IMR-90 (cell line): ENCODE measurements at regions not wholly inside any gene's neighbourhood (a gene's known extent, or its start where the extent isn't known, plus 50 kb on each side); places are given as distances from the start of the nearest gene placed in this dataset.

Experiments
- ATAC-seq: fragments of 200-7000 bp; cut with Tn5 transposase; 2 replicates; pipeline ENCODE4 v1.9.1; 2020; ENCODE audit warnings: low read depth, mild to moderate bottlenecking, moderate library complexity
- BruUV-seq: library from RNA; stranded (reverse); fragments of 400-500 nt; replicated peaks from 2 replicates; lab custom pipeline; 2021; lab: Mats Ljungman, UMichigan
- CTCF ChIA-PET: fragments of 300-600 bp; formaldehyde crosslinking; extraction: SDS; loops from one replicate; lab custom pipeline; 2021; ENCODE audit warnings: antibody characterized with exemption; lab: Yijun Ruan, JAX
- POLR2A ChIA-PET: fragments of 300-600 bp; sonication (Branson Sonifier 250); formaldehyde crosslinking; loops from one replicate; lab custom pipeline; 2022; ENCODE audit warnings: antibody characterized with exemption; ENCODE audit not compliant: unreplicated experiment; lab: Charles Lee
- DNase-seq: peaks from one replicate; pipeline ENCODE4 v3.0.0; 2013
- H2AFZ ChIP-seq: replicated peaks from 2 replicates; pipeline ENCODE3; 2013; ENCODE audit warnings: low read length, mild to moderate bottlenecking; ENCODE audit not compliant: poor library complexity
- H2AK5ac ChIP-seq: 2 replicates; pipeline ENCODE4 v1.6.1; 2013; ENCODE audit warnings: low read depth, low read length, inconsistent platforms
- H2AK9ac ChIP-seq: replicated peaks from 2 replicates; pipeline ENCODE3; 2013; ENCODE audit warnings: mild to moderate bottlenecking, low read depth, low read length, moderate library complexity; ENCODE audit not compliant: poor library complexity
- H2BK120ac ChIP-seq: 2 replicates; pipeline ENCODE4 v1.6.1; 2013; ENCODE audit warnings: low read depth, low read length, inconsistent platforms
- H2BK15ac ChIP-seq: 3 replicates; pipeline ENCODE4 v1.6.1; 2013; ENCODE audit warnings: low read depth, low read length, inconsistent platforms
- H2BK20ac ChIP-seq: 2 replicates; pipeline ENCODE4 v1.6.1; 2013; ENCODE audit warnings: low read depth, mild to moderate bottlenecking, inconsistent platforms, low read length, moderate library complexity
- H2BK5ac ChIP-seq: 2 replicates; pipeline ENCODE4 v1.6.1; 2013; ENCODE audit warnings: mild to moderate bottlenecking, low read depth, low read length, inconsistent platforms; ENCODE audit not compliant: poor library complexity, severe bottlenecking
- H3K14ac ChIP-seq: replicated peaks from 2 replicates; pipeline ENCODE4 v1.6.1; 2013; ENCODE audit warnings: low read depth, low read length, inconsistent platforms
- H3K18ac ChIP-seq: 2 replicates; pipeline ENCODE4 v1.6.1; 2013; ENCODE audit warnings: low read depth, low read length, control low read depth
- H3K23ac ChIP-seq: 2 replicates; pipeline ENCODE4 v1.6.1; 2013; ENCODE audit warnings: low read depth, low read length, inconsistent platforms
- H3K27ac ChIP-seq: 2 replicates; pipeline ENCODE4 v1.5.1; 2013; ENCODE audit warnings: mild to moderate bottlenecking, control low read depth, low read length; ENCODE audit not compliant: insufficient read depth
- H3K27me3 ChIP-seq: 2 replicates; pipeline ENCODE4 v1.6.1; 2013; ENCODE audit warnings: low read length; ENCODE audit not compliant: control insufficient read depth, insufficient read depth
- H3K36me3 ChIP-seq: 2 replicates; pipeline ENCODE4 v1.6.1; 2013; ENCODE audit warnings: low read length, mixed read lengths; ENCODE audit not compliant: control insufficient read depth, insufficient read depth
- H3K4ac ChIP-seq: 2 replicates; pipeline ENCODE4 v1.6.1; 2013; ENCODE audit warnings: low read depth, low read length, inconsistent platforms
- H3K4me1 ChIP-seq: 2 replicates; pipeline ENCODE4 v1.6.1; 2013; ENCODE audit warnings: low read length, mixed read lengths; ENCODE audit not compliant: control insufficient read depth, insufficient read depth
- H3K4me2 ChIP-seq: 2 replicates; pipeline ENCODE4 v1.6.1; 2013; ENCODE audit warnings: low read depth, mild to moderate bottlenecking, control low read depth, low read length, moderate library complexity
- H3K4me3 ChIP-seq: 2 replicates; pipeline ENCODE4 v1.5.1; 2013; ENCODE audit warnings: low read depth, mild to moderate bottlenecking, control low read depth, low read length, moderate library complexity; ENCODE audit not compliant: insufficient read depth
- H3K56ac ChIP-seq: 2 replicates; pipeline ENCODE4 v1.6.1; 2013; ENCODE audit warnings: low read length, inconsistent platforms; ENCODE audit not compliant: insufficient read depth; ENCODE audit errors: extremely low read depth
- H3K79me1 ChIP-seq, 2 experiments: 2 replicates each; pipeline ENCODE4 v1.6.1; 2013; ENCODE audit warnings: low read length in 2 of 2, inconsistent platforms in 1 of 2, low read depth in 1 of 2
- H3K9ac ChIP-seq: 2 replicates; pipeline ENCODE4 v1.6.1; 2013; ENCODE audit warnings: low read depth, low read length, control low read depth
- H3K9me1 ChIP-seq: 2 replicates; pipeline ENCODE4 v1.6.1; 2013; ENCODE audit warnings: low read length, inconsistent platforms; ENCODE audit not compliant: insufficient read depth
- H3K9me3 ChIP-seq: 2 replicates; pipeline ENCODE4 v1.6.1; 2013; ENCODE audit warnings: low read length; ENCODE audit not compliant: control insufficient read depth, insufficient read depth
- H4K20me1 ChIP-seq: 2 replicates; pipeline ENCODE4 v1.6.1; 2013; ENCODE audit warnings: low read length, inconsistent platforms; ENCODE audit not compliant: insufficient read depth
- H4K5ac ChIP-seq: 2 replicates; pipeline ENCODE4 v1.6.1; 2013; ENCODE audit warnings: mild to moderate bottlenecking, low read depth, low read length, control low read depth
- H4K8ac ChIP-seq, 2 experiments: 2 replicates each; pipeline ENCODE4 v1.6.1; 2013; ENCODE audit warnings: low read depth in 2 of 2, low read length in 2 of 2, control low read depth in 1 of 2, inconsistent platforms in 1 of 2
- H4K91ac ChIP-seq: 2 replicates; pipeline ENCODE4 v1.6.1; 2013; ENCODE audit warnings: low read depth, low read length, inconsistent platforms; ENCODE audit not compliant: insufficient read depth
- WGBS, 2 experiments: methylation state at CpG; one replicate each; pipeline versions ENCODE4 v1.1.5 to v1.1.7; 2013; ENCODE audit warnings: missing lambda C conversion rate in 2 of 2; ENCODE audit not compliant: insufficient read length in 1 of 2; ENCODE audit errors: extremely low coverage in 2 of 2; 5-methylcytosine and 5-hydroxymethylcytosine counted together
- dilution Hi-C: fragments of 300-500 bp; cut with HindIII; formaldehyde crosslinking; loops from one replicate; pipeline ENCODE4 v1.14.3; 2018; ENCODE audit warnings: low sequenced_read_pairs; ENCODE audit not compliant: unreplicated experiment
- in situ Hi-C: fragments of 300-500 bp; cut with MboI; formaldehyde crosslinking; loops from 3 replicates; pipeline ENCODE4 v1.14.3; 2019; ENCODE audit warnings: low sequenced_read_pairs, inconsistent platforms, mixed read lengths
- intact Hi-C: fragments of 100-400 bp; cut with micrococcal nuclease; formaldehyde crosslinking; loops from 2 replicates; pipeline ENCODE4 v1.10.0; 2022
- TF ChIP-seq, protein P1 (sequence below): conservative IDR thresholded peaks from 2 replicates; pipeline ENCODE4 v1.5.1; 2012; ENCODE audit warnings: mild to moderate bottlenecking, low read depth, low read length, improper control_type of control experiment

DNA sequence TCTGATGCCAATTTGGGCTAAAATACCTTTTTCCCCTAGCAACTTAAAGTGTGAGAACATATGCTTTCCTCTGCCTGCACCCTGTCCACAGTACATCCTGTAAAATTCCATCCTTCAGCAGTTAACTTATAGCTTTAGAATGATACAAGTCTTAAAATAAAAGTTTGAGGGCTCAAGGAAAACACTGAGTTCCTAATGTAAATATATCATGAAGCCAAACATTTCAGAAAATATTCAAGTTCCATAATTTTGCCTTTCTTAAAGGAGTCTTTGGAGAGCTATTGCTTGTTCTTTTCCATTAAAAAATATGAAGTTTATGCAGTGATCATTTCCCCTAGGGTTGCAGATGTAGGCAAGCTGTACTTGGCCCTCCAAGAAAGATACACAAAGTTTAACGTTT lies 303.8 kb downstream of the COL12A1 start:
- no peak overlapping the region for H3K23ac ChIP-seq
- no peak overlapping the region for H4K5ac ChIP-seq
- H3K79me1 ChIP-seq = no peaks in the 10 kb centered on the region; a peak in 1 of 4 replicates
- H4K8ac ChIP-seq = no peak overlapping the region
- H3K27ac ChIP-seq = no peak overlapping the region
- in situ Hi-C loops = no loop called here
- H3K4ac ChIP-seq = no peak overlapping the region
- H2AK9ac ChIP-seq = no peak overlapping the region
- POLR2A ChIA-PET = interaction anchor here (0.6 kb wide), 1 partner anchor 10 kb away, joined by 3 read pairs; no protein-coding TSS in a partner anchor
- H4K91ac ChIP-seq = no peak overlapping the region
- peaks cover 5% of the 10 kb centered on the region; the same call in 1 of the 2 replicates for H3K9me3 ChIP-seq
- H3K56ac ChIP-seq = no peak overlapping the region
- no peak overlapping the region for H3K4me3 ChIP-seq
- H2BK20ac ChIP-seq = no peak overlapping the region
- no peak overlapping the region for H2BK15ac ChIP-seq
- no peak for ATAC-seq
- WGBS, 2 experiments = no CpG with 5 or more reads among the region's 1 CpG
- H4K20me1 ChIP-seq = no peaks in the 10 kb centered on the region
- no peak overlapping the region for H3K18ac ChIP-seq
- no peaks in the 10 kb centered on the region for H3K4me1 ChIP-seq
- no peak overlapping the region for H3K14ac ChIP-seq
- no peak overlapping the region for H2BK5ac ChIP-seq
- TF ChIP-seq, protein P1, sequence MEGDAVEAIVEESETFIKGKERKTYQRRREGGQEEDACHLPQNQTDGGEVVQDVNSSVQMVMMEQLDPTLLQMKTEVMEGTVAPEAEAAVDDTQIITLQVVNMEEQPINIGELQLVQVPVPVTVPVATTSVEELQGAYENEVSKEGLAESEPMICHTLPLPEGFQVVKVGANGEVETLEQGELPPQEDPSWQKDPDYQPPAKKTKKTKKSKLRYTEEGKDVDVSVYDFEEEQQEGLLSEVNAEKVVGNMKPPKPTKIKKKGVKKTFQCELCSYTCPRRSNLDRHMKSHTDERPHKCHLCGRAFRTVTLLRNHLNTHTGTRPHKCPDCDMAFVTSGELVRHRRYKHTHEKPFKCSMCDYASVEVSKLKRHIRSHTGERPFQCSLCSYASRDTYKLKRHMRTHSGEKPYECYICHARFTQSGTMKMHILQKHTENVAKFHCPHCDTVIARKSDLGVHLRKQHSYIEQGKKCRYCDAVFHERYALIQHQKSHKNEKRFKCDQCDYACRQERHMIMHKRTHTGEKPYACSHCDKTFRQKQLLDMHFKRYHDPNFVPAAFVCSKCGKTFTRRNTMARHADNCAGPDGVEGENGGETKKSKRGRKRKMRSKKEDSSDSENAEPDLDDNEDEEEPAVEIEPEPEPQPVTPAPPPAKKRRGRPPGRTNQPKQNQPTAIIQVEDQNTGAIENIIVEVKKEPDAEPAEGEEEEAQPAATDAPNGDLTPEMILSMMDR = no peak
- no peak for DNase-seq
- dilution Hi-C loops = no loop called here
- H3K36me3 ChIP-seq = no peaks in the 10 kb centered on the region
- no peak overlapping the region for H2BK120ac ChIP-seq
- no peaks in the 10 kb centered on the region for H3K27me3 ChIP-seq
- no peak overlapping the region for H2AFZ ChIP-seq
- no peak overlapping the region for H3K4me2 ChIP-seq
- no TSS peak for BruUV-seq
- no peak overlapping the region for H3K9ac ChIP-seq
- no peak overlapping the region for H2AK5ac ChIP-seq
- CTCF ChIA-PET = no interaction called here
- no peaks in the 10 kb centered on the region for H3K9me1 ChIP-seq
- intact Hi-C loops = no loop called here
